ENCODE measurements at regions not wholly inside any gene's neighbourhood (a gene's known extent, or its start where the extent isn't known, plus 50 kb on each side); places are given as distances from the start of the nearest gene placed in this dataset.
A peak's percentile ranks its signal among the peaks of the same experiment; 100 is the strongest.

DNA sequence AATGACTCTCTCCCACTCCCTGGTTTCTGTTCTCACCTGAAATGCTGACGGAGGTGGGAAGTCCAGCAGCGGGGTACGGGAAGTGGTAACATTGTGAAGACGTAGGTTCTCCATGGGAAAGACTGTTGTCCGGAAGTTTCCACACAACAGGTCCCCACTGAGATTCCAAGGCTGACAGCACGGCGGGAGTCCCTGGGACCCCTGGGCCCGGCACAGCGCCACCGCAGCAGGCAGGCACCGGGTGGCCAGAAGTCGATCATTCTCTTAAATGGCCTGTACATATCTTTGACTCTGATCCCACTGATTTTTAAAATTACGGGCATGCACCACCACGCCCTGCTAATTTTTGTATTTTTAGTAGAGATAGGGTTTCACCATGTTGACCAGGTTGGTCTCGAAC is 201.0 kb upstream of the SALL3 start:
- no peak for TF ChIP-seq POLR2A (IDR thresholded peaks at IDR 0.05)
- TF ChIP-seq CTCF (IDR thresholded peaks at IDR 0.05): no peak
- WGBS, 2 donors: 92 to 94% methylated on average over 15 of the region's 15 CpGs
- intact Hi-C loops (cut with DNase I; ENCODE audit: low total_unique reads): no loop called here
- H3K4me3 ChIP-seq (ENCODE audit: low read depth, poor library complexity, severe bottlenecking): no peak overlapping the region
- DNase-seq (ENCODE audit: low spot score in 2 of 2): peak in 1 of 2 donors; percentile 49

DNA sequence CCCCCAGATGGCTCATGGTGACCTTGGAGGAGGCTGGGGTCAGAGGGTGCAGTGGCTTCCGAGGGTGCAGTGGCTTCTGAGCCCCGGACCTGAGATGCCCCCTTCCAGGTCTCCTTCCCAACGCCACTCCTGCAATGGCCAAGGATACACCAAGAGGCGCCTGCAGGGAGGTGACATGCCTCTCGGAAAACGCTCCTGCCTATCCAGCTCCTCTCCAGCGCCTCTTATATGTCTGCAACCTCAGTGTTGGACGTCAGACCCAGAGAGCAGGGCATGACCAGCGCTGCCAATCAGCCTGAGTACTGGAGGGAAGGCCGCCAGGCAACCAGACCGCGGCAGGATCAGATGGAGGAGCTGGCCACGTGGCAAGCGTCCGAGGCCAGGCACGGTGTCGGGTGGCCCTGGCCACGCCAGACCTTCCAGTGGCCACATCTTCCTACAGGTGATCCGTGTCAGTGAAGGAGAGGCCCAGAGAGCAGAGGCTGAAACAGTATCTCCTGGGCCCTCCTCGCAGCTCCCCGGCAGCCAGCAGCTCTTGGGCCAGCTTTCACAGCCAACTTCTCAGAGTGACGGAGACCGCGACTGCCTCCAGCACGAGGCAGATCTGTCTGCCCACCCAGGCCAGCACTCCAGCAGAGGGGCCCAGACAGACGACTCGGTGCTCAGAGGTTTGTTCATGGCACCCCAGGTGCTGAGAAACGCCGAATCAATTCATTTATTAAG is 199.5 kb upstream of the SALL3 start:
- no peak overlapping the region for H3K4me3 ChIP-seq (ENCODE audit: low read depth, poor library complexity, severe bottlenecking)
- TF ChIP-seq CTCF (IDR thresholded peaks at IDR 0.05): no peak
- TF ChIP-seq POLR2A (IDR thresholded peaks at IDR 0.05): no peak
- WGBS, 2 donors: 87 to 89% methylated on average over 29 of the region's 29 CpGs
- peak in 1 of 2 donors; percentile 68 for DNase-seq (ENCODE audit: low spot score in 2 of 2)
- intact Hi-C loops (cut with DNase I; ENCODE audit: low total_unique reads): no loop called here

DNA sequence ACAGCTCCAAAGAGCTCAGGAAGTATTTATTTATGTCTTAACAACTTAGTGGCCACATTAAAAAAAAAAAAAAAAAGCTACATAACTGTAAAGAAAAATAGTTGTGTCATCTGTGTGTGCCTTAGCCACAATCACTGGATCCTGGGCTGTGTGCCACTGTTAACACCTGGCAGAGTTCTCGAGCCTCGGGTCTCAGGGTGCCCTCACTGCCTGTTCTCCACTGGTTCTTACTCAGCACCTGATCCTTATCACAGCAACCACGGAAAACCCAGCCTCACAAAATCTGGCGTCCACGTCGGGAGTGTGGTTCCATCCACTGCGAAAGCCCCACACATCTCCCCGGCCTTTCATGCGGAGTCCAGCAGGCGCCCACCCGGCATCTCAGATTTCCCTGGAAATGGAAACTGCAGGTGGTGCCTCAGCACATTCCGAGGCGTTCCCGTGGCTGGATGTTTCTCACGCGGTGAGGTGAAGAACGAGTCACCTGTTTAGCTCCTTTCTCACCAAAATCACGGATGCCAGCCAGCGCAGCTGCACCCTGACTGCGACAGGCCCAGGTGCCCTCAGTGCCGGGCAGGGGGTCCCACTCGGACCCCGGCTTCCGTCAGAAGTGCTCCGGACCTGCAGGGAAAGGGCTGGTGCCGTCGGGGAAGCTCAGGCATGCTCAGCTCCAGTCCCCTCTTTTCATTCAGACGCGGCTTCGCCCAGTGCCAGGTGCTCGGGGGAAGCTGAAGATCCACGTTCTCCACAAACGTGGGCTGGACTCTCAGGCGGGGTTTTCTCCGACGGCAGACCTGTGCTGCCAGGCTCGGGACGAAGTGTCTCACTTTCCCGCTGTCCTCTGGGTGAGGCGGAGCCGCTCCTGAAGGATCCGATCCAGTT is 198.7 kb upstream of the SALL3 start:
- DNase-seq (ENCODE audit: low spot score in 2 of 2): peak in 1 of 2 donors; percentile 75
- WGBS, 2 donors: 86% methylated on average over 40 to 41 of the region's 42 CpGs
- TF ChIP-seq CTCF (IDR thresholded peaks at IDR 0.05) (no peak), POLR2A (IDR thresholded peaks at IDR 0.05) (no peak)
- intact Hi-C loops (cut with DNase I; ENCODE audit: low total_unique reads): no loop called here
- no peak overlapping the region for H3K4me3 ChIP-seq (ENCODE audit: low read depth, poor library complexity, severe bottlenecking)

DNA sequence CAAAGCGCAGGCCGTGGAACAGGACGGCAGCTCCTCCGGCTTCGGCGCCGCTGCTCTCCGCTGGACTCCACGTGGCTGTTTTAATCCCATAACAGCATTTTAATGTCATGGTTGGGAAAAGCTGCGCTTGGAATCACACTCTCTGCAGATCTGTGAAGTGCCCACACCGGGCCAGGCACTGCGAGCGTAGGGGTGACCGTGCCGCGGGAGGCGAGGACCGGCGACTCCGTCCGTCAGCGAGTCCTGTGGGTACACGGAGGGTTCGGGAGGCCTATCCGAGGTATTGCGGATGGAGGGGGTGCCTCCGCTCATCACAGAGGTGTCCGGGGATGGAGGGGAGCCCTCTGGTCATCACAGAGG is 198.0 kb upstream of the SALL3 start:
- 91 to 92% methylated on average over 28 of the region's 28 CpGs for WGBS, 2 donors
- intact Hi-C loops (cut with DNase I; ENCODE audit: low total_unique reads): no loop called here

GRCh38 chr18:78782951-78783563 is 196.6 kb upstream of the SALL3 start:
- peak in 1 of 2 donors; percentile 70 for DNase-seq (ENCODE audit: low spot score in 2 of 2)
- intact Hi-C loops (cut with DNase I; ENCODE audit: low total_unique reads): no loop called here
- TF ChIP-seq CTCF (IDR thresholded peaks at IDR 0.05) (no peak), POLR2A (IDR thresholded peaks at IDR 0.05) (no peak)
- WGBS, 2 donors: 89% methylated on average over 20 to 21 of the region's 21 CpGs
- H3K4me3 ChIP-seq (ENCODE audit: low read depth, poor library complexity, severe bottlenecking): no peak overlapping the region

More for the DNA sequence above, 198.0 kb upstream of the SALL3 start:
- DNase-seq (ENCODE audit: low spot score in 2 of 2): peak in 1 of 2 donors; percentile 68
- no peak for TF ChIP-seq CTCF (IDR thresholded peaks at IDR 0.05)
- TF ChIP-seq POLR2A (IDR thresholded peaks at IDR 0.05): no peak
- no peak overlapping the region for H3K4me3 ChIP-seq (ENCODE audit: low read depth, poor library complexity, severe bottlenecking)
